ENCODE measurements at regions not wholly inside any gene's neighbourhood (a gene's known extent, or its start where the extent isn't known, plus 50 kb on each side); places are given as distances from the start of the nearest gene placed in this dataset.

DNA sequence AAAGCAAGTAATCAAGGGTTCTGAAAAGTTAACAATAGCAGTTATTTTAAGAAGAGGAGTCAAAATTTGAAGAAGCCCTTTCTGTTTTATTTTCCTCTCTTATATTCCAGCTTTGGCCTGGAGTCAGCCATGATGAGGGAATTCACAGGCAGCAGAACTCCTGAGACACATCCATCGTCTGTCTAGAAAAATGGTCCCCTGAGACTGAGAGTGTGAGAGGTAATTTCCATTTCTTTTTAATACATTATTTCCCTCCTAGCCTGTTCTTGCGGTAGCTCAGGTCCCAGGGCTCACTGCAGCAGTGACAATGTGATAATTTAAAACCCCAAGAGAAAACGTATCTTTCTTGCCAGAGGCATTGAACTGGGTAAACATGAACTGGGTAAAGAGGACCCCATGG lies 296.0 kb downstream of the SMOC2 start:
- no peak for DNase-seq

DNA sequence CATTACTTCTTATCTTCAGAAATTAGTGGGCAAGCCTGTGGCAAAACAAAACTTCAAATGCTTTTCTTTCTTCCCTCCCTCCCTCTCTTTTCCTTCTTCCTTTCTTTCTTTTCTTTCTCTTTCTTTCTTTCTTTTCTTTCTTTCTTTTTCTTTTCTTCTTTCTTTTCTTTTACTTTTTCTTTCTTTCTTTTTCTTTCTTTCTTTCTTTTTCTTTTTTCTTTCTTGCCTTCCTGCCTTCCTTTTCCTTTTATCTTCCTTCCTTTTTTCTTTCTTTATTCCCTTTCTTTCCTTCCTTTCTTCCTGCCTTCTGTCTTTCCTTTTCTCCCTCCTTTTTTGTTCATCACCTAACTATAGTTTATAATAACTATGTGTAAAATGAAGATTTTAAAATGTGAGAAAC lies 295.1 kb downstream of the SMOC2 start:
- DNase-seq: no peak

DNA sequence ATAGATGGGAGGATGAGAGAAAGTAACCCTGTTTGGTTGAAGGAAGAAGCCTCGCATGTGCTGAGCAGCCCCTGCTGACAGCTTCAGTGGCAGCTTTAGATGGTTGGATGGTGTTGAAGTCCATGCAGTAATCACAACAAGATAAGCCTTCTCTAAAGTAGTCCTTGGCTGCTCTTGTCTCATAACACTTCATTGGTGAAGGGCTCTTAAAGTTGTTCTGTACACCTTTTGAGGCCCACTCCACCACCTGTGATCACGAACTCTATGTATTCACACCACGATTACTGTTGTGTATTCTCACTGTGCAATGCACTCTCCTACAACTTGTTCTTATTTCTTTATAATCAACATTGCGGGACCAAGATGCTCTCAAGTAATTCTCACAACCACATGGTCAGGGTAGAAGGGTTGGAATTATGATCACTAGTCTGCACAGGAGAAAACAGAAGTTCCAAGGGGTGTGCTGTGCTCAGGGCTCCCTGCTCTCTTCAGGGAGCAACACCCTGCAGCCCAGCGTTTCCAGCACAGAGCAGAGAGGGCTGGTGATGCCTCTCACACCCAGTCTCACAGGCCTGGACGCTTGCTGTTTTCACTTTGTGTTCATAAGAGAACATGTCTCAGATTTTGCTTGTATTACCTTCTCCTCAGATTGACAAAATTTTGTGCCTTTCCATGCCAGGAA lies 294.4 kb downstream of the SMOC2 start:
- no peak for DNase-seq

DNA sequence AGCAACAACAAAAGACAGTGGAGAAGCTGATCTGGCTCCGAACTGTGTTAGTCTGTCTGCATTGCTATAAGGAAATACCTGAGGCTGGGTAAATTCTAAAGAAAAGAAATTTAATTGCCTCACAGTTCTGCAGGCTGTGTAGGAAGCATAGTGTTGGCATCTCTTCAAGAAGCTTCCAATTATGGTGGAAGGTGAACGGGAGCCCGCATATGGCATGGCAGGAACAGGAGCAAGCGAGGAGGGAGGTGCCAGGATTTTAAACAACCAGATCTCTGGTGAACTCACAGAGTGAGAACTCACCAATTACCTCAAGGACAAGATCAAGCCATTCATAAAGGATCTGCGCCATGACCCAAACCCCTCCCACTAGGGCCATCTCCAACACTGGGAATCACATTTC lies 293.5 kb downstream of the SMOC2 start:
- DNase-seq: no peak

DNA sequence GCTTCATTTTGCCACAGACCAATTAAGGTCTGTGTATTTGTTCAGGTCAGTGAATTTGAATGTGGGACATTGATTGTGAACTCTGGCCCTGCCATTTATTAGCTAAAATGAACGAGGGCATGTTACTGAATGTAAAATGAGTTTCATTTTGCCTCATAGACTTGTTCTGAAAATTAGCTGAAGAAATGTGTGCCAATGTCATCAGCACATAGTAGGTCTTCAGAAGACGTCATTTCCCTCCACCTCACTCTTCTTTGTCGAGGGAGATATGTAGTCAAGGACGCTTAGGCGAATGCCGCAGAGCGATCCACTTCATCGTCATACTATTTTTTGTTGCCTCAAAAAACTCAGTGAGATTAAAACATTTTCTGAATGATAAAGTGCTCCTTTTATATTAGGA lies 291.7 kb downstream of the SMOC2 start:
- DNase-seq: no peak

DNA sequence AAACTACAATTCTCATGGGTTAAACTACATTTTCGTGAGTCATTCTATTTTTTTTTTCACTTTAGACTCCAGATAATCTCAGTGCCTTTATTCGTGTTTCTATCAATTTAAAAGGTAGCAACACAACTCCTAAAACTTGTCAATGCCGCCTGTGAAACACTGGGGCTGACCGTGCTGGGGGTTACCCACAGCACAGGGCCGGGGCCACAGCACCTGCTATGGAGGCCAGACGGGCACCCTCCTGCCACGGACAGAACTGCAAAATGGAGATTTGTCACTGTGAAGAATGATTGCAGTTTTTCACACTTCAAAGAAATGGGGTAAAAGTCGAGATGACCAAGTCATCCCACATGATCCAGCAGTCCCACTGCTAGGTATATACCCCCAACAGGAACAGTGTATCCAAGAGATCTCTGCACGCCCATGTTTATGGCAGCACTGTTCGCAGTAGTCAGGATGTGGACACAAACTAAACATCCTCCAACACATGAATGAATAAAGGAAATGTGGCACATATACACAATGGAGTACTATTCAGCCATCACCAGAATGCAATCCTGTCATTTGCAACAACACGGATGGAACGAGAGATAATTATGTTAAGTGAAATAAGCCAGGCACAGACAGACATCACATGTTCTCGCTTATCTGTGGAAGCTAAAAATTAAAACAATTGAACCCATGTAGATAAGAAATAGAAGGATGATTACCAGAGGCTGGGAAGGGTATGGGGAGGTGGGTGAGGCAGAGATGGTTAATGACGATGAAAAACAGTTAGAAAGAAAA lies 290.1 kb downstream of the SMOC2 start:
- no peak for DNase-seq

DNA sequence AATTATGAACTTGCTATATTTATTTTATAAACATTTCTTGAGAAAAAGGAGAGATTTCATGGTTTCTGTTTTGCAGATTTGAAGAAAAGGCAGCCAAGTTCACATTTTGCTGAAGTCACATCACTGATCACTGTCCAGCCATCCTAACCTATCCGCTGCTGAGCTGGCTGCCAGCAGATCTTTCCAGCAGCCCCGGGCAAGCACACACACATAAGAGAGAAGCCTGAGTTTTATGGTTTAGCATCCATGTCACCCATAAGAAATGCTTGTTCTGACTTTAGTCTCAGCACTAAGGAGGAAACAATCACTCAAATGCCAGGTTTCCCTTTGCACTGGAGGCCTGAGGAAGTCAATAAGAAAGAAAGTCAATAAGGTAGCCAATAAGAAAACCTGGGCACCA lies 287.1 kb downstream of the SMOC2 start:
- DNase-seq: no peak

DNA sequence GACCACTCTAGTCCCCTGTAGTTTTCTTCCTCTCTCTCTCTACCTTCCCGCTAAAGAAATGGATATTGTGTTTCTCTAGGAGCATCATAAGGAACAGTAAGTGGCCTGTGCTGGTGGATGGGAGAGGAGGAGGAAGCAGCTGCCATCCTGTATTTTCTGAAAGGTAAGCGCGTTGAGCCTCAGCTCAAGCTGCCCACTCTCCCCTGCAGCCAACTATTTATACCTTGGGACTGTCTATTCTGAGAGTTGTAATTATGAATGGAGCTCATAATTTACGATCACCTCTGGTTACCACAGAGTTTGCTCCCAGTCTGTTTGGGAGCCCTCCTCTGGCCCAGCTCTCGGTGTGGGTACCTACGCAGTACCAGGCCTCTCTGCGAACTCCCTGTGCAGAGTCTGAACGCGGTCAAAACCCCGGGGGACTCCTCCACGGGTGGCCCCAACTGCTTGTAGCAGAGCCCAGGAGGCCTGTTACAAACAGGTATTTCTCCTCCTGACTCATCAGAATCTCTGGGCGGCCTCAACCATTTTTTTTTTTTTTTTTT lies 285.4 kb downstream of the SMOC2 start:
- no peak for DNase-seq

DNA sequence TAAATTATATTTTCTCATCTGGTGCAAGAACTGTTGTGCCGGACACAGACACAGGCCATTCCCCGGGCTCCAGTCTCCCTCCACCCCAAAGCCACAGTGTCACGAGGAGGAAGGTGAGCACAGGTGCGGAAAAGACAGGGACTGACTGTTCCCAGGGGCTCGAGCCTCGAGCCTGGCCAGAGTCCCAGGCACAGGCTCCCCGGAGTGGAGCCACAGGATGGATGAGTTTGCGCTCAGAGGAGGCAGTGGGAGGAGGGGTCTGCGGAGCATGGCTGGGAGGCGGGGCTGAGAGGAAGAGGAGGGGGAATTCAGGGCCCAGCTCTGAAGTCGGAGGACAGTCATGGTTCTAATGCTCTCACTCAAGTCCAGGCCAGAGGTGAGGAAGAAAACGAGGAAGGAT lies 284.8 kb downstream of the SMOC2 start:
- DNase-seq: no peak

DNA sequence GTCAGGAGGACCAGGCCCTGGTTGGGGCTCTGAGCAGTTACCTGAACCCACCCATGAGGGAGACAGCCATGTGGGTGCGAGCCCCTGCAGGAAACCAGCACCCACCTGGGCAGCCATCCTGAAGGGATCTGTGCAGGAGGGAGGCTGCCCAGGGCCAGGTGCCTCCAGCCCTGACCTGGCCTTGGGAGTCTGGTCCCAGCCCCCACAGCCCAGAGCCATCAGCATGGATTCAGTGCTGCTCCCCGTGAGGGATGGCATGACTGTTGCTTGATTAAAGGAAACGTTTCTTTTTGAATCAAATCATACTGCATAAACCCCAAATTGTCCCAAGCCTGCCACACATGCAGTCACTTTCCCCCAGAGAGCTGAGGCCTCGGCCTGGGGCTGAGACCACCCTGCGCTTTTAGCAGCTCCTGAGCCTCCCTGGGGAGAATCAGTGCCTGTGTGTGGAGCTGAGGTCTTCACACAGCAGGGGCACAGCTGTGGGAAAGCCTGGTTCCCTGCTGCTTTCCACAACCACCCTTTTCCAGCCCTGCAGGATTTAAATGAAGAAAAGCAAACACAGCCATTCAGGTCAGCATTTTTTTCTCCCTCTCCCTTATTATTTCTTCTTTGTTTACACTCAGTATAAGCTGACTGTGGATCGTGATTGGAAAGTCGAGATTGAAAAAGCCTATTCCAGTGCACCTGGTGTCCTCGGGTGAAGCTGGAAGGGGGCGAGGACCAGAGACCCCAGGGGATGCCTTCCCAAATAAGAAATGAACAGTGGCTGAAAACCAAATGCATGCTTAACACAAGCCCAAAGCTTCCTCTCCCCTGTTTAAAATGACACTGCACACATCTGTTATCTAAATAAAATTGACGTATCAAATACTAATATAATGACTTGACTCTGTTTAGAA lies 283.9 kb downstream of the SMOC2 start:
- DNase-seq: no peak

DNA sequence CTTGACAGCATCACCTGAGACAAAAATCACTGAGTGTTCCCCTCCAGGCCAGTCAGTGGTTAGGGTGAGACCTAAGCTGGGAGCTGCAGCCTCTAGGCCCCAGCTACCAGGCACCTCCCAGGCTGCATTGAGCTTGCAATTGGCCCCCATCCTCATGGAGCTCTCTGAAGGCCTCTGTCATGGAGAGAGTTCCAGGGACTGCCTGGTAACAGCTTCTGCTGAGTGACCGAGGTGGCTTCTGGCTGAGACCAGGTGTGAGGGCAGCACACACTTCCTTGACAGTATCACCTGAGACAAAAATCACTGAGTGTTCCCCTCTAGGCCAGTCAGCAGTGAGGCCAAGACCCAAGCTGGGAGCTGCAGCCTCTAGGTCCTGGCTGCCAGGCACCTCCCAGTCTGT lies 283.0 kb downstream of the SMOC2 start:
- DNase-seq: no peak

DNA sequence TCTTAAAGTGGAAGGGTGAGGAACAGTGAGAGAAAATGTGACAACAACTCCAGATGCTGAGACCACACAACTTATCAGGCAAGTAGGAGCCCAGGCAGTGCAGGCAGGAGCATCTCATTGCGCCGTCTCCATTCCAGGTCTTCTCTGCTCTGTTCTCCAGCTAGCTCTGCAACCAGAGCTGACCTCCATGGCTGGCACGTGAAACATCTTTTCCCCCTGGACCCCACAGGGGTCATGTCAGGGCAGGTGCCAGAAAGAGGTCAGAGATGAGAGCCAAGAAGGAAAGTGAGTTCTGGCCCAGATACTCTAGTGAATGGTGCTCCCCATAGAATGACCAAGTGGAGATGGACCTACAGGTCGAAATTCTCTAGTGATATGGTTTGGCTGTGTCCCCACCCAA lies 281.4 kb downstream of the SMOC2 start:
- DNase-seq: no peak

DNA sequence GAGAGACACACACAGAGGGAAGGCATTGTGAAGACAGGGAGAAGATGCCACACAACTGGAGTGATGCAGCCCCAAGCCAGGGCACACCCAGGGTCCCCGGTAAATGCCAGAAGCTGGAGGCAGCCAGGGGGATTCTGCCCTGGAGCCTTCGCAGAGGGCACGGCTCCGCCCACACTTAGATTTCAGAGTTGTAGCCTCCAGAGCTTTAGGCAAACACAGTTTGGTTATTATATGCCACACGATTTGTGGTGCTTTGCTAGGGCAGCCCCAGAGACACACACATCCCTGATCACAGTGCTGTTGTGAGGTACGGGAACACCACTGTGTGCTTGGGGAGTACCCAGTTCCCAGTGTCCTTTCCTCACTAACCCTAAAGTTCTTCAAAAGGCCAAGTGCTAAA lies 280.6 kb downstream of the SMOC2 start:
- no peak for DNase-seq

DNA sequence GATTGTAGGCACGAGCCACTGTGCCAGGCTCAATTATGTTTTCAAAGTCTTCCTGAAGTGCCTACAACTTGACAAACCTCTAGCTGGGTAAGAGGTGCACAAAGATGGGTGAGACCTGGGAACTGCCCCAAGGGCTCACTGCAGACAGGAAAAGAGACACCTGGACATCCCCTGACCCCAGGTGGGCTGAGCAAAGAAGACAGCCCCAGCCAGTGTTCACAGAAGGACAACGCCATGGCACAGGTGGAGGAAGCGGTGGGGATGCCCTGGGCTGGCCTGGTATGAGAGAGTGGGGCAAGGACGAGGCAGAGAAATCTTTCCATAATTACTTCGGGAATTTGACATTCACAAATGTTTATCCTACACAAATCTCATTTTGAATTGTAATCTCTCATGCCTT lies 278.9 kb downstream of the SMOC2 start:
- DNase-seq: no peak

DNA sequence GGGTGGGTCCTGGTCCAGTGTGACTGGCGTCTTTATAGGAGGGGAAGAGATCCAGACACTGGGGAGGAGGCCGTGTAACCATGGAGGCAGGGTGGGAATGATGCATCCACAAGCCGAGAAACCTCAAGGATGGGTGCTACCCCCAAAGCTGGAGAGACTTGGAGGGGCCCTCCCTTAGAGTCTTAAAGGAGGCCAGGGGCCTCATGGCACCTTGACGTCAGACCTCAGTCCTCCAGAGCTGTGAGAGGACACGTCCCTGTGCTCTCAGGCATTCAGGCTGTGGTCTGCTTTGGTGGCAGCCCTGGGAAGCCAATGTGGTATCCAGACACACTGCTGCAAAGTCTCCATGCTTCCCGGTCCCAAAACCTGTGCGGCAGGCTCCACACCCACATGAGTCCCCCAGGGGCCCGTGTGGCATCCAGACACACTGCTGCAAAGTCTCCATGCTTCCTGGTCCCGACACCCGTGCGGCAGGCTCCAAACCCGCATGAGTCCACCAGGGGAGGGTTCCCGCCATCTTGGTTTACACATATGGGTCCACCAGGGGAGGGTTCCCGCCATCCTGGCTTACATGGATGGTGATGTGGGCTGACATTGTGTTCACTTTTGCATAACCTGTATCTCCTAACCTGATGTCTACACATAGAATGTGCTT lies 278.0 kb downstream of the SMOC2 start:
- DNase-seq: no peak

Data from NCI-H2171 (cell line).